Body of pancreas (tissue), 4 donors: ENCODE measurements at regions not wholly inside any gene's neighbourhood (a gene's known extent, or its start where the extent isn't known, plus 50 kb on each side); places are given as distances from the start of the nearest gene placed in this dataset.

ENCODE experiments used
- POLR2A ChIP-seq, 3 donors: fragments of 450-650 bp; IDR thresholded peaks; one replicate each; pipeline ENCODE4 v1.6.1; 2016; ENCODE audit warnings: antibody characterized with exemption in 3 of 3, mild to moderate bottlenecking in 2 of 3
- TF ChIP-seq, protein P1 (sequence below), 7 experiments: fragments of 450-650 bp in 4 of 7; fragments of 200-600 bp in 3 of 7; sonication (generic) in 3 of 7; IDR thresholded peaks; one replicate each; pipeline ENCODE4 v1.5.1; 2016 to 2019; ENCODE audit warnings: antibody characterized with exemption in 7 of 7

DNA sequence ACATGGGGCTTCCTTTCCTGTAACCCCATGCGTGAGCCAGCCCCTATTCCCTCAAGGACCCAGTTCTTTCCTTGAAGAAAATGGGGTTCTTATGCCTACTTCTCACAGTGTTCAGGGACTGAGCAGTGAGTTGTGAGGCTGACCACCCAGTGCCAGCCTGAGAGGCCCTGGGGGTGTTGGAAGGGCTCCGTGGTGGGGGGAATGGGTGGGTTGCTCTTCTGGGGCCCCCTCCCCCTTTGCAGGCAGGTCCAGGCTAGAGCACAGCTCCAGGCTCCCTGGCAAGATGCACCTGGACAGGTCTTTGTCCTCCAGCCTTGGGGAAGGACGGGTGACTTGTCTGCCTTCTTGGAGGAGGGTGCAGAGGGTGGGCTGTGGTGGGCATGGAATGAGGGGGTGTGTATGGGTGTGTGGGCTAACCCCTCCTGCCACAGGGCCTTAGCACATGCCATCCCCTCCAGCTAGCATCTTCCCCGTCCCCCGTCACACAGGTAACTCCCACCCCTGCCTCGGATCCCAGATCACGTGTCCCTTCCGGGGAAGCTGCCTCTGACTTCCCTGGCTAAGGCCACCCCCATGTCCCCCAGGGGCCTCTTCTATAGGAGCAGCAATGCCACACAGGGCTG is 64.6 kb downstream of the MYEOV start:
- TF ChIP-seq, protein P1, sequence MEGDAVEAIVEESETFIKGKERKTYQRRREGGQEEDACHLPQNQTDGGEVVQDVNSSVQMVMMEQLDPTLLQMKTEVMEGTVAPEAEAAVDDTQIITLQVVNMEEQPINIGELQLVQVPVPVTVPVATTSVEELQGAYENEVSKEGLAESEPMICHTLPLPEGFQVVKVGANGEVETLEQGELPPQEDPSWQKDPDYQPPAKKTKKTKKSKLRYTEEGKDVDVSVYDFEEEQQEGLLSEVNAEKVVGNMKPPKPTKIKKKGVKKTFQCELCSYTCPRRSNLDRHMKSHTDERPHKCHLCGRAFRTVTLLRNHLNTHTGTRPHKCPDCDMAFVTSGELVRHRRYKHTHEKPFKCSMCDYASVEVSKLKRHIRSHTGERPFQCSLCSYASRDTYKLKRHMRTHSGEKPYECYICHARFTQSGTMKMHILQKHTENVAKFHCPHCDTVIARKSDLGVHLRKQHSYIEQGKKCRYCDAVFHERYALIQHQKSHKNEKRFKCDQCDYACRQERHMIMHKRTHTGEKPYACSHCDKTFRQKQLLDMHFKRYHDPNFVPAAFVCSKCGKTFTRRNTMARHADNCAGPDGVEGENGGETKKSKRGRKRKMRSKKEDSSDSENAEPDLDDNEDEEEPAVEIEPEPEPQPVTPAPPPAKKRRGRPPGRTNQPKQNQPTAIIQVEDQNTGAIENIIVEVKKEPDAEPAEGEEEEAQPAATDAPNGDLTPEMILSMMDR (IDR thresholded peaks at IDR 0.05): no peak
- TF ChIP-seq POLR2A (IDR thresholded peaks at IDR 0.05): no peak
